Right lobe of liver (tissue), 4 donors: ENCODE measurements at regions not wholly inside any gene's neighbourhood (a gene's known extent, or its start where the extent isn't known, plus 50 kb on each side); places are given as distances from the start of the nearest gene placed in this dataset.

Source experiments
- CTCF ChIP-seq, 4 donors: fragments of 200-600 bp in 3 of 4; fragments of 450-650 bp in 1 of 4; IDR thresholded peaks; one replicate each; pipeline versions ENCODE4 v1.5.1 to v1.8.0; 2016 to 2022; ENCODE audit warnings: antibody characterized with exemption in 4 of 4, mild to moderate bottlenecking in 2 of 4
- POLR2A ChIP-seq: fragments of 450-650 bp; IDR thresholded peaks from one replicate; pipeline ENCODE4 v1.6.1; 2017; ENCODE audit warnings: antibody characterized with exemption, mild to moderate bottlenecking
- donor health status: DM: no; HTN: no; CAD: no.
- donor health status: DM: no; HTN: no; CAD: no.
- donor health status: DM: no; HTN: yes; CAD: no.

- TF ChIP-seq CTCF (IDR thresholded peaks at IDR 0.05) (no peak), POLR2A (no peak)
These were observed 1497.0 kb downstream of the PCDH9 start for GRCh38 chr13:65733110-65733509.
